Fibroblast of skin of right biceps (primary cell): ENCODE measurements at regions not wholly inside any gene's neighbourhood (a gene's known extent, or its start where the extent isn't known, plus 50 kb on each side); places are given as distances from the start of the nearest gene placed in this dataset.
"Not testable (repeated sequence)": the region's sequence is repeated elsewhere in the genome, so short reads cannot be mapped to it uniquely, and the experiment has no call there.

Source experiments
- DNase-seq: peaks from one replicate; pipeline ENCODE4 v3.0.0-alpha.2; 2013

DNA sequence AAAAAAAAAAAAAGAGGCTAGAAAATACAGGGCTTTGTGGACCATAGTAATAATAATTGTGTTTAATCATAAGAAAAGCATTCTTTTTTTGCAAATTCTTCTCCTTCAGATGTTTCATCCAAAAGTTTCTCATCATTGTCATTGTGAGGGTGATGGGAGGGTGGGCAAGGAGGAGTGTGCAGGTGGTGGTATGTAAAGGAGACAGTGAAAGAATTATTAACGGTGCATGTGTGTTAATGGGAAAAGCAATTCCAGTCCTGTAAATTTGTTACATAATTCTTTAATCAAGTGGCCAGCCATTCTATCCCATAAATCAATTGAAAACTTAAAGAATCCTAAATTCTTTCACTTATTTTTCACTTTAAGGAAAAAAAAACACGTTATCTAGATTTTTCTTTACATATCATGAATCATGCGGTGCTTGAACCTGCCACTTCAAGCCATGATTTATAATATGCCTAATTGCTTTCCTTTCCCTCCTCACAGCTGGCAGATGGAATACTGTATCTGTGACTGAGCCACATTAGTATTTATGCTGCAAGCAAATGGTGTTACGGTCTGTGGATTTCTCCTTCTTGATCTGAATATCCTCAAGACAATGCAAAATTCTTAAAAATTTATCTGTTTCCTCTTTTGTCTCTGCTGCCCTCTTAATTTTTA is 318.5 kb downstream of the JRKL start:
- DNase-seq = peak; percentile 3

DNA sequence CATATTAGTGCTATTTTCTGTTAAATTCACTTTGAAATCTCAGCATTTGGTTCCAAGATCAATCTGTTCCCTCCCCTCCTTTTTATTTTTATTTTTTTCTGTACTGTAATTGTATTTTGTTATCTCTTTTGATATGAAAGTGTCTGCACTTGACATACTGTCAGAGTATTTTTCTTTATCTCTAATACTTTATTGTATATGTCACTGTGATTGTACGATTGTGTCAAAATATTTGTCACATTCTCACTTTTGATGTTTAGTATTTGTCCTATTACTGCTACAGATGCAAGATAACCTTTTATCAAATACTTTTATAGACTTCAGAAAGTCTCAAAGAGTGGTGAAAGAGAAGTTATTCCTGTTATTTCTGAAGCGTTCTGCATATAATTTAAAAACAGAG is 323.5 kb downstream of the JRKL start:
- no peak for DNase-seq

DNA sequence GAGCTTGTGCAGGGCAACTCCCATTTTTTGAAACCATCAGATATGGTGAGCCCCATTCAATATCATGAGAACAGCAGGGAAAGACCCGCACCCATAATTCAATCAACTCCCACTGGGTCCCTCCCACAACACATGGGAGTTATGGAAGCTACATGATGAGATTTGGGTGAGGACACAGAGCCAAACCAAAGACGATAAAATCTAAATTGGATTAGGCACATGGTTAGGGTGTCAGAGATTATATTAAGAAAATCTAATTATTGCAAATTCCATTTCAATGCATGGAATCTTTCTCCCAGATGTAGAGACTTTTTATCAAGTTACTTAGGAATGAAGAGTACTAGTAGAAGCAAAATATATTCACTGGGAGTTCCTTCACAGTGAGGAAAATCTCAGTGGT is 324.9 kb downstream of the JRKL start:
- no peak for DNase-seq

DNA sequence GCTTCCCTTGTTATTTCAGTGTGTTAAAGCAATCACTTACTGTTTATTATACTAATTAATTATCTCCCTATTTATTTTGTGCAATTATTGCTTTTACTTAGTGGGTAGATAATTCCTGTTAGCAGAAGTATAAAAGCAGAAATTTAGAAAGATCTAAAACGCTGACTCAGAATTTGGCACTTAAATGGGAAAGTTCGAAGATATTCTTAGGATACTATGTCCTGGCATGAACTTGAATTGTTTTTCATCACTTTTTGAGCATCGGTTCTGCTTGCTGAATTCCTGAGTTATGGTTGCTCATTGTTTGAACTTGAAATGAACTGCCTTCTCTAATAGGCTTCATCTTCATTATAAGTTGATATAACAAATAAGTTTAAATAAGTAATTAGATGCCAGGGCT is 325.4 kb downstream of the JRKL start:
- DNase-seq = no peak

DNA sequence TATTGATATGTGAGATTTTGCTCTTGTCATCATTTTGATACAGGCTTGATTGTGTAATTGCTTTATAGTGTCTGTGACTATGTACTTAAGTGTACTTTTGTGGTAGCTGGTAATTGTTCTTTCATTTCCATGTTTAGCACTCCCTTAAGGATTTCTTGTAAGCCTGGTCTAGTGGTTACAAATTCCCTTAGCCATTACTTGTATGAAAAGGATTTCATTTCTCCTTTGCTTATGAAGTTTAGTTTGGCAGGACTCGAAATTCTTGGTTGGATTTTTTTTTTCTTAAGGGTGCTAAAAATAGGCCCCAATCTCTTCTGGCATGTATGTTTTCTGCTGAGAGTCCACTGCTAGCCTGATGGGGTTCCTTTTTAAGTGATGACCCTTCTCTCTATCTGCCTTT is 346.8 kb downstream of the JRKL start:
- peak; percentile 15 for DNase-seq

DNA sequence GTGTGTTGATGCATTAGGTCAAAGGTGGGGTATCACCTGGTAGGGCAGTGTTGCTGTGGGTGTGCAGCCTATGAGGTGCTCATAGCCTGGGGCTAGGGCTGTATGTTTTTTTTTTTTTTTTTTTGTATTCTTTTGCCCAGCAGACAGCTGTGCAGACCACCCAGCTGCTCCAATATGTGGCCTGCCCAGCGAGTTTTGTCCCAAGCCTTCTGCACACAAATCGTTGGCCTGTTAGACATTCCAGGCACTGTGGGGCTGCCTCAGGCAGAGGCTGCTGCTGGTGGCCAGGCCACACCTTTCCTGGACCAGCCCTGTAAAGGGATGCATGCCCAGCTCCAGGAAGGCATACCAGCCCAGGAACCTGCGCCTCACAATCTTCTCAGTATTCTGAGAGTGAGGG is 348.5 kb downstream of the JRKL start:
- DNase-seq = no peak

DNA sequence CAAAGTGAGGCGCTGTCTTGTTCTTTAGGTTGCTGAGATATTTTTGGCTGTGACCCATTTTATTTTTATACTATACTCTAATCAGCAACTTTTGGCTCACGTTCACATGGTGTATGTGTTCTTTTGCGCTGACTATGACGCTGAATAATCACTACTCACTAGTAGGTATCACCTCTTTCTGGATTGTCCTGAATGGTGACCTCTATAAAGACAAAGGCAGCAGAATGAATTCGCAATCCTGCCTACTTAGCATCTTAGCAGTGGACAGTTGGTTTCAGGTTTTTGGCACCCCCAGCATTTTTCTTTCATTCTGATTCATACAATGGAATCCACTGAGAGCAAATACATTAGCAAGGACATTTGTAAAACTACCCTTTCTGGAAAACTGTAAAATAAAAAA is 351.3 kb downstream of the JRKL start:
- DNase-seq = peak; percentile 44

- no peak for DNase-seq
Measured at GRCh38 chr11:96744697-96745096, 354.9 kb downstream of the JRKL start.

DNA sequence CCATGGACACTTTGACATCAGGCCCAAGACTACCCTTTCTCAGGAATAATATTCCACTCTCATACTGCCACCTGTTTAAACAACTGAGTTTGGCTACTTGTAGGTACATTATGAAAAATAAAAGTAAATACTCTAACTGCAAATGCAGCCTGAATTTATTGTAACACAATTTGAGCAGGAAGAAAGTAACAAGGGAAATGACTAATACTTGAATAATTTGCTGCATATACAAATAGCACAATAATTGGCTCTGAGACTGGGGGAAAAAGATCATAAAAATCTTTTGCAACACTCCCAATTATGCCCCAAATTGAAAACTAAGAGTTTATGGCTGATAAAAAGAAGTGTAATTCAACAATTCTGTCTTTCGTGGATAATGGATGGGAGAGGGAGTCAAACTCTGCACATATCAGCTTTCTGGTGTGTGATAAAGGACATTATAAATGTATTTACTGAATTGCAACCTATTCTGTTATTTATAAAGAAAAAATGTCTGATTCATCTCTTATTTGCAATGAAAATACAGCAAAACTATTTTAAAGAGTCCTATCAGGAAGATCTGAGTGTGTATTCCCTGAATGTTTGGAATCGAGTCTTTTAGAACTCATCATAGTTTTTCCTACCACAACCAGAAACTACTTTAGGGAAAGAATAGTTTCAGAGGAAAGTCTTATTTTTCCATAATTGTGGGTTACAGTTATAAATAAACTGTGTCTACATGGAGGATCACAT is 359.0 kb downstream of the JRKL start:
- peak; percentile 66 for DNase-seq

DNA sequence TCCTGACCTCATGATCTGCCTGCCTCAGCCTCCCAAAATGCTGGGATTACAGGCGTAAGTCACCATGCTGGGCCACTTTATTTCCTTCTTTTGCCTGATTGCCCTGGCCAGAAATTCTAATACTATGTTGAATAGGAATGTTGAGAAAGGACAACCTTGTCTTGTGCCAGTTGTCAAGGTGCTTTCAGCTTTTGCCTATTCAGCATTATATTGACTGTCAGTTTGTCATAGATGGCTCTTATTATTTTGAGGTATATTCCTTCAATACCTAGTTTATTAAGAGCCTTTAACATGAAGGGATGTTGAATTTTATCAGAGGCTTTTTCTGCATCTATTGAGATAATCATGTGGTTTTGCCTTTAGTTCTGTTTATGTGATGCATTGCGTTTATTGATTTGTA is 362.0 kb downstream of the JRKL start:
- not testable (repeated sequence) for DNase-seq

DNA sequence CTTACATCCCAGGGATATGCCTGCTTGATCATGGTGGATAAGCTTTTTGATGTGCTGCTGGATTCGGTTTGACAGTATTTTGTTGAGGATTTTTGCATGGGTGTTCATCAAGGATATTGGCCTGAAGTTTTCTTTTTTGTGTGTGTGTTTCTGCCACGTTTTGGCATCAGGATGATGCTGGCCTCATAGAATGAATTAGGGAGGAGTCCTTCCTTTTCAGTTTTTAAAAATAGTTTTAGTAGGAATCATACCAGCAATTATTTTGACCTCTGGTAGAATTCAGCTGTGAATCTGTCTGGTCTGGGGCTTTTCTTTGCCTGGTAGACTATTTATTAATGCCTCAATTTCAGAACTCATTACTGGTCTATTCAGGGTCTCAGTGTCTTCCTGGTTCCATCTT is 362.4 kb downstream of the JRKL start:
- no peak for DNase-seq

GRCh38 chr11:96753997-96754396 is 364.2 kb downstream of the JRKL start:
- DNase-seq = no peak

DNA sequence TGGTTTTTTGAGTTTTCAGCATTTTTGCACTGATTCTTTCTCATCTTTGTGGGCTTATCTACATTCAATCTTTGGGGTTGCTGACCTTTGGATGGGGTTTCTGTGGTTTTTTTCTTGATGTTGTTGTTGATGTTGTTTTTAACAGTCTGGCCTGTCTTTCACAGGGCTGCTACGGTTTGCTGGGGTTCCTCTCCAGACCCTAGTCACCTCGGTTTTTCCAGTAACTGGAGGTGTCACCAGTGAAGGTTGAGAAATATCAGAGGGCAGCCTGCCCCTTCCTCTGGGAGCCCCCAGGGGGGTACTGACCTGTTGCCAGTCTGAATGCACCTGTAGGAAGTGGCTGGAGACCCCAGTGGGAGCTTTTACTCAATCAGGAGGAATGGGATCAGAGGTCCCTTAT is 365.4 kb downstream of the JRKL start:
- no peak for DNase-seq

DNA sequence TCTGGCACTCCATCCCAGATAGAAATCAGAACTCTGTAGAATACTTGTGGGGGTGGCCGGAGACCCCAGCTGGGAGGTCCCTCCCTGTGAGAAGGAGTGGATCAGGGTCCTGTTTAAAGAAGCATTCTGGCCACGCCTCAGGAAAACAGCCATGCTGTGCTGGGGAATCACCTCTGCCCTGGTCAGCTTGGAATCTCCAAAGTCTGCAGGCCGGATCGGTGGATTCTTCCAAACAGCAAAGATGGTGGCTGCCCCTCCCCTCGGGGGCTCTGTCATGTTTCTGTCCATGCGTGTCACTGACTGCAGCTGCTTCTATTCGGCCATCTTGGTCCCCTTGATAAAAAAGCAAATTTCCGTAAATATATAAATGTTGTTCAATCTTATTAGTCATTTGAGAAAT is 365.9 kb downstream of the JRKL start:
- no peak for DNase-seq

GRCh38 chr11:96758957-96759356 is 369.1 kb downstream of the JRKL start:
- DNase-seq = no peak

DNA sequence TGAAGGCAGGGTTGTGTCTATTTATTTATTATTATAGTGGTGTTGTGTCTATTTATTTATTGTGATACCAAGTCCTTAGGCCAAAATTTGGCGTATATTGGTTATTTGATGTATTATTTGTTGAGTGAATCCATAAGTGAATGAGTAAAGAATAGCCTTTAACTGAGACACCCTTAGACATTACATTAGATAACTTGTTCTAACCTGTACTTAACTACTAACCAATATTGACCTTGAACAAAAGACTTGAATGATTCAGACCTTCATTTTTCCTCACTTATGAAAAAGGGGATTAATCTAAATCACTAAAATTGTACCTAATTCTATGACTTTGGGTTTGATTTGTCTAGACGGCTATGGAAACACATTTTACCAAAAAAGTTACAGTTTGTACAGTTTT is 370.5 kb downstream of the JRKL start:
- DNase-seq = no peak

- DNase-seq = no peak
Measured at GRCh38 chr11:96760815-96761214, 371.0 kb downstream of the JRKL start.

GRCh38 chr11:96761451-96761850 is 371.6 kb downstream of the JRKL start:
- no peak for DNase-seq

DNA sequence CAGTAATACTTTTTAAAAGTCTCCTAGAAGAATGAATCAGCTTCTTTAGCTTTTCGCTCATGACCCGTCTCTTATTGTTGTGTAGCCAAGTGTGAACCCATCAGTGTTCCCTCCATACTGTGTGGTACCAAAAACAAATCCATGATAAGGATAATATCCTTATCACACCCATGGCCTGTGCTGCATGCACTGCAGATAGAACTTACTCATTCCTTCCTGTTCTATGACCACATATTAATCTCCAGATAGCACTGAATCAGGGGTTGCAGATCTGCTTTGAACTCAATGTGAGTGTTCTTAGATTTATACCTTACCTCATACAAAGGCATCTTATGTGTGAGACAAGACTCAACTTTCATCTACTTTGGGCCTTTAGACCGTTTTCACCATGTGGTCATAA is 373.4 kb downstream of the JRKL start:
- no peak for DNase-seq

DNA sequence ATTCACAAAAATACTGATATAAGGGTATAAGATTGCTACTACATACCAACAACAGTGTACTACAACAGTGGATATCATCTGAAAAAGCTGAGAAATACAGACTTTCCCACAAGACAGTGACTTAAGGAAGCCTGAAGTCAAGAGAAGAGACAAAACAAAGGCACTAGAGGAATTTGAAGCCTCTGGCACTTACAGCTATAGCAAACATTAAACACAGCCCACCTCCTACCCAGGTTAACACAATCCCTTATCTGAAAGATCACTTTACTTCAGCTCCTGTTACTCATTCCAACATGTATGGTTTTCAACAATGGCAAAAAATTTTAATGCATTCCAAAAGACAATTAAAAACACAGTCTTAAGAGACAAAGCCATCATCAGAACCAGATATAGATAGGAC is 388.5 kb downstream of the JRKL start:
- no peak for DNase-seq

DNA sequence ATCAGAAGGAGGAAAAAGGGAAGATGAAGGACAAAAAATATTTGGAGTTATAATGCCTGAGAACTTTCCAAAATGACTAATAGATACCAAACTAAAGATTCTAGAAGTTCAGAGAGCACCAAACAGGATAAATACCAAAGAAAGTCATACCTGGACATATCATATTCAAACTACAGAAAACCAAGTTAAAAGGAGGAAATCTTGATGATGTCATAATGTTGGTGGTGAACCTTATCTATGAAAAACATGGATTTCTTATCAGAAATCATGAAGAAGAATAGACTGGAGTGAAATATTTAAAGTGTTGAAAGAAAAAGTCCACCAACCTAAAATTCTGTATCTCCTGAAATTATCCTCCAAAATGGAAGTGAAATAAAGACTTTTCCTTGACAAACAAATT is 389.2 kb downstream of the JRKL start:
- DNase-seq = no peak

DNA sequence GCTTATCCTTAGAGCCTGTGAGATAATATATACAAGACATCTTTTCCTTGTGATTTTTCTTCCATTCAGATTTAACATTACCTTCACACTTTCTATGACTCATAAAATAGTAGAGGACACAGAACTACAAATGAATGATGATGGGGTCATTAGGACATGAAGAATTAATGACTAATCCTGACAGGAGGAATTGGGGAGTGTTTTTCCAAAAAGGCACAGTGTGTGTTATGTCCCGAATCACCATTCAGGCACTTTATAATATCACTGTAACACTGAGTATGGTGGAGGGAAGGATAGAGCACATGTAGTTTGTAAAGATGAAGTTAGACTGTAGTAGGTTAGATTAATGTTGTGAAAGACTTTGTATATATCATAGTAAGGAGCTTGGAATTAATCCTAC is 391.3 kb downstream of the JRKL start:
- no peak for DNase-seq

DNA sequence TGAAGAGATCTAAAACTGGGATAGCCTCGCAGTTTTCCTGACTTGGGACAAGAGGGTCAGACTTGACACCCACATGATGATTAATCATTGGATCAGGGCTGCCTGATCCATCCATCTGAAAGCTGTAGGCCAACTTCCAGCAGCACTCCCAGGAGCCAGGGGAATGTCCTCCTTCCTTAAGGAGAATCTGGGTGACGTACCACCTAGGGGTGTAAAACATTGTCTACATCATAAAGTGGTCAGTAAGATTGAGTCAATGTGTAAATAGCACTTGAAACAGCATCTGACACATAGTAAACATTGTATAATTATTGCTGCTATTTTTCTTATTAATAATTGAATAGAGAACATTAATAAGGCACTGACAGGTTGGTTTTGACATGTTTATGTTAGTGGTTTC is 392.8 kb downstream of the JRKL start:
- no peak for DNase-seq

GRCh38 chr11:96783311-96783710 is 393.5 kb downstream of the JRKL start:
- no peak for DNase-seq

- no peak for DNase-seq
Measured at GRCh38 chr11:96785073-96785472, 395.3 kb downstream of the JRKL start.
